LNCaP clone FGC (cell line): ENCODE measurements at regions not wholly inside any gene's neighbourhood (a gene's known extent, or its start where the extent isn't known, plus 50 kb on each side); places are given as distances from the start of the nearest gene placed in this dataset.

Experiments
- DNase-seq: peaks from one replicate; pipeline ENCODE4 v3.0.0-alpha.2; 2011; ENCODE audit warnings: low read depth
- H3K4me3 ChIP-seq: 2 replicates; pipeline ENCODE4 v1.5.1; 2011; ENCODE audit warnings: mild to moderate bottlenecking, low read depth, low read length, control low read depth
- CTCF ChIP-seq: IDR thresholded peaks from 2 replicates; pipeline ENCODE4 v1.5.1; 2012; ENCODE audit warnings: mild to moderate bottlenecking; ENCODE audit not compliant: control insufficient read depth, insufficient read depth; ENCODE audit errors: extremely low read depth

GRCh38 chr1:194176212-194176611 lies 989.8 kb upstream of the B3GALT2 start:
- no peak for TF ChIP-seq CTCF
- no peak for DNase-seq
- no peak overlapping the region for H3K4me3 ChIP-seq

- no peak for TF ChIP-seq CTCF
- H3K4me3 ChIP-seq: no peak overlapping the region
- no peak for DNase-seq
These were observed 988.8 kb upstream of the B3GALT2 start for GRCh38 chr1:194175251-194175650.

GRCh38 chr1:194174528-194174927 lies 988.1 kb upstream of the B3GALT2 start:
- DNase-seq: no peak
- H3K4me3 ChIP-seq: no peak overlapping the region
- TF ChIP-seq CTCF: no peak

GRCh38 chr1:194171596-194171995 lies 985.2 kb upstream of the B3GALT2 start:
- no peak for DNase-seq
- TF ChIP-seq CTCF: no peak
- H3K4me3 ChIP-seq: no peak overlapping the region

- no peak for DNase-seq
- TF ChIP-seq CTCF: no peak
- H3K4me3 ChIP-seq: no peak overlapping the region
These were observed 981.7 kb upstream of the B3GALT2 start for GRCh38 chr1:194167956-194168640.

- TF ChIP-seq CTCF: no peak
- no peak overlapping the region for H3K4me3 ChIP-seq
These were observed 978.3 kb upstream of the B3GALT2 start for GRCh38 chr1:194164755-194165154.

GRCh38 chr1:194161591-194161990 lies 975.2 kb upstream of the B3GALT2 start:
- no peak for DNase-seq
- no peak for TF ChIP-seq CTCF

More at GRCh38 chr1:194164755-194165154, 978.3 kb upstream of the B3GALT2 start:
- DNase-seq: no peak

More at GRCh38 chr1:194161591-194161990, 975.2 kb upstream of the B3GALT2 start:
- no peak overlapping the region for H3K4me3 ChIP-seq
